Stimulated activated naive B cell treated with anti-CD40 and anti-IgM and Interleukin-4, amounts not matched to agents 10 μg/mL and 1 μg/mL and 100 μg/mL, for 72 hours (primary cell): ENCODE measurements at regions not wholly inside any gene's neighbourhood (a gene's known extent, or its start where the extent isn't known, plus 50 kb on each side); places are given as distances from the start of the nearest gene placed in this dataset.
"Not testable (repeated sequence)": the region's sequence is repeated elsewhere in the genome, so short reads cannot be mapped to it uniquely, and the experiment has no call there.

ENCODE experiments used
- ATAC-seq, 2 donors: fragments of 150-1000 bp; cut with Tn5 transposase; replicated peaks; 2 replicates each; pipeline ENCODE4 v1.10.0; 2021; ENCODE audit warnings: moderate library complexity in 1 of 2
- DNase-seq: peaks from one replicate; pipeline ENCODE4 v3.0.0; 2021
- H3K27ac Mint-ChIP-seq: one replicate; pipeline ENCODE4 v1.8.0; 2022; ENCODE audit warnings: mild to moderate bottlenecking, mixed read lengths
- H3K27me3 Mint-ChIP-seq, 2 donors: one replicate each; pipeline ENCODE4 v1.8.0; 2022; ENCODE audit warnings: mixed read lengths in 2 of 2
- H3K36me3 Mint-ChIP-seq, 2 donors: one replicate each; pipeline ENCODE4 v1.8.0; 2022; ENCODE audit warnings: mixed read lengths in 2 of 2, mild to moderate bottlenecking in 1 of 2
- H3K4me1 Mint-ChIP-seq, 2 donors: one replicate each; pipeline ENCODE4 v1.8.0; 2022; ENCODE audit warnings: mixed read lengths in 2 of 2, mild to moderate bottlenecking in 1 of 2
- H3K4me3 Mint-ChIP-seq, 2 donors: one replicate each; pipeline ENCODE4 v1.8.0; 2022; ENCODE audit warnings: mild to moderate bottlenecking in 2 of 2, mixed read lengths in 2 of 2, moderate library complexity in 1 of 2
- H3K9me3 Mint-ChIP-seq, 2 donors: one replicate each; pipeline ENCODE4 v1.8.0; 2022; ENCODE audit warnings: mixed read lengths in 2 of 2, mild to moderate bottlenecking in 1 of 2

DNA sequence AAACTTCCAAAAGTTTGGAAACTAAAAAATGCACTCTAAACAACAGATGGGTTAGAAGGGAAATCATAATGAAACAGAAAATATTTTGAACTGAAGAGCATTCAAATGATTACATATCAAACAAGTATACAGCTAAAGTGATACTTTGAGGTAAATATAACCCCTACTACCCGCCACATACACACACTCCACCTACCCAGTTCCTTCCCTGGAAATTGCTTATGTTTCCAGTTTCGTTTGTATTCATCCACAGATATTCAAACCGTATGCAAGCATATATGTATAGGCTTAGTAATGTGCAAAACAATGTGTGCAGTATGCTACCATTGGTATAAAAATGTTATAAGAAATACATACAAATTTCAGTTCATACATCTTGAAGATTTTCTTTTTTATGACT, 95.5 kb downstream of the SMIM20 start:
- no peak overlapping the region for H3K4me3 Mint-ChIP-seq

DNA sequence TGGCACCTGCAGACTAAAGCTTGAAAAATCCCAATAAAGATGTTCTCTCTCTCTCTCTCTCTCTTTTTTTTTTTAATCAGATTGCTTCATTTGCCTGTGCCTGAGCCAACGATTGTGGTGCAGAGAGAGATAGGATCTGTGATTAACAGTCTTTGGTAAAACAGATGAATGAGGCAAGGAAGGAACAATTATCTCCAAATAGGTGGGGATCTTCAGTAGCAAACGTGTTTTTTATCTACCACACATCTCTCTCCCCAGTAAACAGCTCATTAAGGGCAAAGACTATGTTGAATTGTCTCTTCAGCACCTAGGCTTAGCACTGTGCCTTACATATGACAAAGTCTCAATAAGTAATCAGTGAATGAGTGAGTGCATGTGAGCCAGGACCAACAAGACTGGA, 96.3 kb downstream of the SMIM20 start:
- peaks cover 0 to 1% of the 10 kb centered on the region in 2 donors for H3K36me3 Mint-ChIP-seq
- H3K4me3 Mint-ChIP-seq, result no peak overlapping the region
- no peak overlapping the region for H3K27ac Mint-ChIP-seq
- H3K27me3 Mint-ChIP-seq, result peaks cover 35 to 42% of the 10 kb centered on the region in 2 donors
- ATAC-seq, result no peak
- H3K4me1 Mint-ChIP-seq, result no peaks in the 10 kb centered on the region
- DNase-seq, result no peak
- H3K9me3 Mint-ChIP-seq, result peaks cover 9 to 10% of the 10 kb centered on the region in 2 donors

More for the DNA sequence above, 95.5 kb downstream of the SMIM20 start:
- Mint-ChIP-seq H3K27me3 (peaks cover 32 to 36% of the 10 kb centered on the region in 2 donors), H3K36me3 (peaks cover 0 to 1% of the 10 kb centered on the region in 2 donors), H3K27ac (no peak overlapping the region), H3K9me3 (peaks cover 9 to 10% of the 10 kb centered on the region in 2 donors), H3K4me1 (no peaks in the 10 kb centered on the region)
- ATAC-seq, result no peak
- no peak for DNase-seq

- Mint-ChIP-seq H3K36me3 (no peaks in the 10 kb centered on the region), H3K4me1 (no peaks in the 10 kb centered on the region), H3K9me3 (peaks cover 9% of the 10 kb centered on the region in 2 donors), H3K27ac (no peak overlapping the region), H3K4me3 (no peak overlapping the region), H3K27me3 (peaks cover 28 to 40% of the 10 kb centered on the region in 2 donors)
- ATAC-seq (no peak), DNase-seq (no peak)
Measured at GRCh38 chr4:26013629-26014028, 99.6 kb downstream of the SMIM20 start.

DNA sequence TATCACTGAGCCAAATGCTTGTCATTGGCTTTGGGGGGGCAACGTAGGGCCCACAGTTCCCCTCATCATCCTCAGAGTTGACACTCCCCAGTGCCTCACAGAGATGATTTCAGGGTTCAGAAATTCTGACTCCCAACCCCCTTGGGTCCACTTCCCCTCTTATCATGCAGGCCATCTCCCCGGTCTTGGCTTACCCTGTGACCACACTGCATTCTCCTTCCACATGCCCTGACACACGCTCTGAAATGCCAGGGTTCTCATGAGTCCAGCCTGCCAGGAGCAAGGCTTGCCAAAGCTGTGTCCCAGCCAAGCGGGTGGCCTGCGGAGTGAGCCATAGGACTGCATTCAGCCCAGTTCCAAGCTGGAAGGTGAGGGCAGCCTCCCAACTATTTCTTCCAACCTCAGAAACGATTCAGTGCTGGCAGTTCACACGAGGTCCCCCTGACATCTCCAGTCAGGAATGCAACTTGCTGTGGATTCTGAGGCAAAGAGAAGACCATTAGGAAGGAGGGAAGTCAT, 101.2 kb downstream of the SMIM20 start:
- H3K27ac Mint-ChIP-seq, result no peak overlapping the region
- ATAC-seq (no peak), DNase-seq (no peak)
- H3K36me3 Mint-ChIP-seq, result no peaks in the 10 kb centered on the region
- H3K4me3 Mint-ChIP-seq, result no peak overlapping the region
- no peaks in the 10 kb centered on the region for H3K4me1 Mint-ChIP-seq
- peaks cover 28 to 40% of the 10 kb centered on the region in 2 donors for H3K27me3 Mint-ChIP-seq
- peaks cover 4 to 5% of the 10 kb centered on the region in 2 donors for H3K9me3 Mint-ChIP-seq

GRCh38 chr4:26015906-26016305, 101.9 kb downstream of the SMIM20 start:
- Mint-ChIP-seq H3K4me3 (no peak overlapping the region), H3K4me1 (no peaks in the 10 kb centered on the region)

GRCh38 chr4:26017531-26017930, 103.5 kb downstream of the SMIM20 start:
- H3K4me1 Mint-ChIP-seq, result no peaks in the 10 kb centered on the region
- H3K27ac Mint-ChIP-seq, result no peak overlapping the region
- H3K36me3 Mint-ChIP-seq, result no peaks in the 10 kb centered on the region
- H3K4me3 Mint-ChIP-seq, result no peak overlapping the region
- ATAC-seq, result no peak
- H3K27me3 Mint-ChIP-seq, result peaks cover 27 to 35% of the 10 kb centered on the region in 2 donors
- no peak for DNase-seq
- no peaks in the 10 kb centered on the region for H3K9me3 Mint-ChIP-seq

More at GRCh38 chr4:26015906-26016305, 101.9 kb downstream of the SMIM20 start:
- peaks cover 25 to 34% of the 10 kb centered on the region in 2 donors for H3K27me3 Mint-ChIP-seq
- DNase-seq, result no peak
- H3K27ac Mint-ChIP-seq, result no peak overlapping the region
- ATAC-seq, result no peak
- no peaks in the 10 kb centered on the region for H3K36me3 Mint-ChIP-seq
- peaks cover 0 to 4% of the 10 kb centered on the region in 2 donors for H3K9me3 Mint-ChIP-seq

DNA sequence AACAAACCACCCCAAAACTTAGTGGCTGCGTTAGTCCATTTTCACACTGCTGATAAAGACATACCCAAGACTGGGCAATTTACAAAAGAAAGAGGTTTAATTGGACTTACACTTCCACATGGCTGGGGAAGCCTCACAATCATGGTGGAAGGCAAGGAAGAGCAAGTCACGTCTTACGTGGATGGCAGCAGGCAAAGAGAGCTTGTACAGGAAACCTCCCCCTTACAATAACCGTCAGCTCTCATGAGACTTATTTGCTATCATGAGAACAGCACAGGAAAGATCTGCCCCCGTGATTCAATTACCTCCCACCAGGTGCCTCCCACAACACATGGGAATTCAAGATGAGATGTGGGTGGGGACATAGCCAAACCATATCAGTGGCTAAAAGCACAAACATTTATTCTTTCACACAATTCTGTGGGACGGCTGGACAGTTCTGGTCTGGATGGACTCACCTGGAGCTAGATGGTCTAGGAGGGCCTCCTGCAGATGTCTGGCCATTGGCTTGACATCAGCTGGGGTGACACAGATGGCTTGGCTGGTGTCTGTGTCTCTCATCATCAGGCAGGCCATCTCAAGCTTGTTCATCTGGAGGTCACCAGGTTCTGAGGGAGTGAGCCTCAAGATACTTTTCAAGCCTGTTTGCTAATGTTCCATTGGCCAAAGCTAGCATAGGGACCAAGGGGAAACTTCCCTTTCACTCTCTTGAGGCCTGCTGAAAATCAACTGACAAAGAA, 104.1 kb downstream of the SMIM20 start:
- H3K4me3 Mint-ChIP-seq, H3K36me3 Mint-ChIP-seq, DNase-seq, H3K4me1 Mint-ChIP-seq, H3K9me3 Mint-ChIP-seq, H3K27ac Mint-ChIP-seq, ATAC-seq: not testable (repeated sequence)
- H3K27me3 Mint-ChIP-seq, result peaks cover 25 to 34% of the 10 kb centered on the region in 2 donors

DNA sequence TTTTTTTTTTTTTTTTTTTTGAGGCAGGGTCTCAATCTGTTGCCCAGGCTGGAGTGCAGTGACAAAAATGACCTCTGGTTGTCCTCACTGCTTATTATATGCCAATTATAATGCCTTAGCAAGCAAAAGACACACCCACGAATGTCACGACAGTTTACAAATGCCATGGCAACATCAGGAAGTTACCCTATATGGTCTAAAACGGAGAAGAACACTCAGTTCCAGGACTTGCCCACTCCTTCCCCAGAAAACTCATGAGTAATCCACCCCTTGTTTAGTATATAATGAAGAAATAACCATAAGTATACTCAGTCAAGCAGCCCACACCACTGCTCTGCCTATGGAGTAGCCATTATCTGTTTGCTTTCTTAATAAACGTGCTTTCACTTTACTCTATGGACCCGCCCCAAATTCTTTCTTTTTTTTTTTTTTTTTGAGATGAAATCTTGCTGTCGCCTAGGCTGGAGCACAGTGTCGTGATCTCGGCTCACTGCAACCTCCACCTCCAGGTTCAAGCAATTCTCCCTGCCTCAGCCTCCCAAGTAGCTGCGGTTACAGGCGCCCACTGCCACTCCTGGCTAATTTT, 106.2 kb downstream of the SMIM20 start:
- ATAC-seq (peak; percentile 25 to 41), DNase-seq (no peak)
- no peaks in the 10 kb centered on the region for H3K9me3 Mint-ChIP-seq
- H3K4me3 Mint-ChIP-seq, result peak overlapping the region in 1 of 2 donors; percentile 52
- no peak overlapping the region for H3K27ac Mint-ChIP-seq
- no peaks in the 10 kb centered on the region for H3K4me1 Mint-ChIP-seq
- peaks cover 25 to 26% of the 10 kb centered on the region in 2 donors for H3K27me3 Mint-ChIP-seq
- no peaks in the 10 kb centered on the region for H3K36me3 Mint-ChIP-seq

- Mint-ChIP-seq H3K36me3 (no peaks in the 10 kb centered on the region), H3K27me3 (peaks cover 20 to 22% of the 10 kb centered on the region in 2 donors), H3K27ac (no peak overlapping the region), H3K9me3 (no peaks in the 10 kb centered on the region), H3K4me1 (no peaks in the 10 kb centered on the region), H3K4me3 (no peak overlapping the region)
- DNase-seq (no peak), ATAC-seq (no peak)
Measured at GRCh38 chr4:26020881-26021280, 106.9 kb downstream of the SMIM20 start.

GRCh38 chr4:26021417-26022345, 107.7 kb downstream of the SMIM20 start:
- H3K4me3 Mint-ChIP-seq, result no peak overlapping the region
- no peaks in the 10 kb centered on the region for H3K9me3 Mint-ChIP-seq
- no peak overlapping the region for H3K27ac Mint-ChIP-seq
- no peaks in the 10 kb centered on the region for H3K36me3 Mint-ChIP-seq
- H3K4me1 Mint-ChIP-seq, result no peaks in the 10 kb centered on the region
- peaks cover 20 to 23% of the 10 kb centered on the region in 2 donors for H3K27me3 Mint-ChIP-seq
- no peak for DNase-seq
- ATAC-seq, result no peak

DNA sequence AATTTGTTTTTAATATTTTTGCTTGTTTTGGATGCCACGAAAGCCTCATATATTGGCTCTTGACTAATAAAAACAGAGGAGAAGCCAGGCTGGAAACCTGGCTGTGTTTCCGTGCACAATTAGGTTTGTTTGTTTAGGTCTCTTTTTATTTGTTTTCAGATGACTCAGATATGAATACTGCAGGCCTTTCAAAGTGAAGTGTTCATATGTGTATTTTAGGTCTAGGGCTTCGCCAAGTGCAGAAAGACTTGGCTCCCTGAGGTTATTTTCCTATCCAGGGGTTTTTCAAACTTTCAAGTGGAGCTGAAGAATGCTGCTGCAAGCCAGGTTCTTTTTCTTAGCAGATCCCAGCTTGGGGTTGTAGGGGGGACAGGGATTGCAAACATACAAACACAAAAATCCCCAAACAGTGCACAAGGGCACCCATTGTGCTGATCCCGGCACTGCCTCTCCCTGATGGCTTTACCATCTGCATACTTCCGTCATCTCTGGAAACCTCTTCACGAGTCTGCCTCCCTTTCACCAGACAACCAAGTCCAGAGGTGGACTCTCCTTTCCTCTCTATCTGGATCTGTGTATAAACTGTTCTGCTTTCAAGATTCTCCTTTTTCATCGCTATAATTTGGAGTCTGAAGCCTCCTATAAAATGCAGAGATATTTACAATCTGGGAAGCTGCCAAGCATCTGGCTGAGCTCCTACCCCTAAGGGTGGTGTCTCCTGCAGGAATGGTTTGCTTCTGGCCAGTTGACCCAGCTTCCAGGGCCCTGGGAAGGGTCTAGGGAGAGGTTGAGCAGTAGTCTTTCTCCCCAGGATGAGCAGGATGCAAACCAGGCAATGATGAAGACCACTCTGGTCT, 108.6 kb downstream of the SMIM20 start:
- DNase-seq (no peak), ATAC-seq (no peak)
- peaks cover 22 to 29% of the 10 kb centered on the region in 2 donors for H3K27me3 Mint-ChIP-seq
- no peaks in the 10 kb centered on the region for H3K4me1 Mint-ChIP-seq
- no peaks in the 10 kb centered on the region for H3K9me3 Mint-ChIP-seq
- no peak overlapping the region for H3K4me3 Mint-ChIP-seq
- H3K27ac Mint-ChIP-seq, result no peak overlapping the region
- H3K36me3 Mint-ChIP-seq, result no peaks in the 10 kb centered on the region

- DNase-seq (no peak), ATAC-seq (no peak)
- no peaks in the 10 kb centered on the region for H3K36me3 Mint-ChIP-seq
- peaks cover 31 to 36% of the 10 kb centered on the region in 2 donors for H3K27me3 Mint-ChIP-seq
- no peaks in the 10 kb centered on the region for H3K9me3 Mint-ChIP-seq
- H3K27ac Mint-ChIP-seq, result no peak overlapping the region
- no peak overlapping the region for H3K4me3 Mint-ChIP-seq
- H3K4me1 Mint-ChIP-seq, result peaks cover 0 to under 1% of the 10 kb centered on the region in 2 donors
Measured at GRCh38 chr4:26023203-26023972, 109.4 kb downstream of the SMIM20 start.

DNA sequence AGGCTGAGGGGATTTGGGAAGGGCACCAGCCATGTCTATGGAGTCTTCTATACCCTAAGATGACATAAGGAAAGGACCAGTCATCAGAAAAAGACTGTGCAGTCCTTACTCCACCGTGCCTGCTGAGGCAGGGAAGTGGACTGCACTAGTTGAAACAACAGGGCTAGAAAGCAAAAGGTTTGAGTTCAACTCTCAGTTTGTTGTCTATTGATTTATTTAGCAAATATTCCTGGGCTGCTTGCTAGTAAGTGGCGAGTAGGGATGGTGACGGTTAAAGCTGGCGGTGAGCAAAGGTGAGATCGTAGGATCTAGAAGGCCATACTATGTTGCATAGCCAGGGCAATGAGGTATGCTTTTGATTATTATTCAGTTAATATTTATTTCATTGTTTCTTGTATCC, 110.1 kb downstream of the SMIM20 start:
- Mint-ChIP-seq H3K4me3 (no peak overlapping the region), H3K27me3 (peaks cover 37 to 39% of the 10 kb centered on the region in 2 donors), H3K27ac (no peak overlapping the region), H3K4me1 (peaks cover 3 to 8% of the 10 kb centered on the region in 2 donors), H3K36me3 (no peaks in the 10 kb centered on the region), H3K9me3 (no peaks in the 10 kb centered on the region)
- no peak for ATAC-seq
- no peak for DNase-seq
